ENCODE measurements at regions not wholly inside any gene's neighbourhood (a gene's known extent, or its start where the extent isn't known, plus 50 kb on each side); places are given as distances from the start of the nearest gene placed in this dataset.

DNA sequence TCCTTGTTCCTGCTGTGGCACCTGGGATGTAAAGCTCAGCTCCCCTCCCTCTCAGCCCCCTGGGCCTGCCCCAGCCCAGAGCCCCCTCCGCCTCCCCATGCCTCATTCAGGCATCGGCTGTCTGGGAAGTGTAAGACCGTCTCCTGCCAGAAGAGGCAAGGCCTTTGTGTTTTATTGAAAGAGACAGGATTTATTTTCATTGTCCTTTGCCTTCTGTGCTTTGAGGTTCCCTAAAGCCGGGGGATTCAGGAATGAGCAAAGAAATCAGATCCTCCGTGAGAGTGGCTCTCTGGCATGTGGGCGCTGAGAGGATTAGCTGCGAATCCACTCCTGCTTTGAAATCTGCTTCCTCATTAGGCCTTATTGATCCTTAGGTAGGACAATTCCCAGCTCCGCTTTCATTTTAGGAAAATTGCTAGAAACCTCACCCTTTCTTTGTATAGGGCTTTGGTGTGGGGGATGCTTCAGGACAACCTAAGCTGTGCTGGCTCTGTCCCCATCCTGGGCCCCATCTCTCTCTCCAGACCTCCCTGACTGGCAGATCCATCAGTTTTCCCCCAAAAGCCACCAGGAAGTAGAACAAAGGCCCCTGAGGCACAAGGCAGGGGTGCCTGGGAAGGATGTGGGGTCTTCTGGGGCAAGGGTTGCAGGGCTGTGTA is 211.5 kb upstream of the TNRC6C start:
- intact Hi-C loops (cut with DNase I): no loop called here
- peak in 1 of 10 donors; percentile 25 for DNase-seq

DNA sequence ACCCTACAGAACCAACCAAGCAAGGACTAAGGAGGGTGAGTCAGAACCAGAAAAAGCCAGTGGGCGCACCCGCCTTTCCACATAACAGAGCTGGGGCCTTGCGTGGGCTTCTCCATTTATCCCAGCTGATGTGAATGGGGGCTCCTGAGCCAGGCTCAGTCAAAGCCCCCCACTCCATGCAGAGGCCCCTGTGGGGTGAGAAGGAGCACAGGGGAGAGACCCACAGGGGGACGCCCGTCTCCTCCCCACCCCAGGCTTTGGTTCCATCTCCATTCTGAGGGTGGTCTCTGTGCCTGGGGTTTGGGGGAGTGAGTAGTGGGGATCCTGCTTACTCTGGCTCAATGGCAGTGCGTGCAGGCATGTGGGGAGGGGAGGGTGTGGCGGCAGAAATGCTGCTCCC is 210.1 kb upstream of the TNRC6C start:
- peak in 1 of 10 donors; percentile 32 for DNase-seq
- intact Hi-C loops (cut with DNase I): no loop called here

DNA sequence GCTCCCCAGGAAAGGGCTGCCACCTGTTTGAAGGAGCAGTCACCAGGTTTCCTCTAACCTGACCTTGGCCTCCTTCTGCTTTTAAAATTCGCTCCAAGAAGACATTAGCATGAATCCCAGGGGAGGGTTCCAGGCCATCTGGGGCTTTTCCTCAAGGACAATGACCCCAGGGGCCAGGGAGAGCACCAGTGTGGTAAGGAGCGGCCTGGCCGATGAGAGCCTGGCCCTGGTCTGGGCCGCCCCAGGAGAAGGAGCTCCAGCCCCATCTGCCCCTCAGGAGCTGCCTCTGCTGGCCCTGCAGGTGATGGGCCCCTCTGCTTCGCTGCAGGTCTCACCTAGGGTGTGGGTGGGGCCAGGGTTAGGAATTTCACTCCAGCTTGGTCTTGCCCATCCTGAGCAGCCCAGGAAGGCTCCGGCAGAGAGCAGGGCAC is 209.2 kb upstream of the TNRC6C start:
- intact Hi-C loops (cut with DNase I): no loop called here
- DNase-seq: peak in 1 of 10 donors; percentile 52

DNA sequence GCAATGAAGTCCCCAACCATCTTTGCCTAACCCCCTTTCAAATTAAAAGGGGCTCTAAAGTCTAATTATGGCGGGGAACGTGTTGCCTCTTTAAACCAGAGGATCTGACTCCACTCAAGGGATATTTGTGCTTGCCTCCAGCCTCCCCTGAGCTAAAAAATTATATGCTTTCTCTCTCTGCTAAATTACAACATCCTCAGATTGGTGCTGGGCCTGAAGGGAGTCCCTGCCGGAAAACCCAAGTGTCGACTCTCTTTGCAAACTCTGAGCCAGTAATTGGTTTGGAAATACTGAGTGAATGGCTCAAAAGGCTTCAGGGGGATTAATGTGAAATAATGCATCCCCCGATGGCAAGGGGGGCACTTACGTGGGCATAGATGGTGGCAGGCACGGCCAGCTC is 208.5 kb upstream of the TNRC6C start:
- no peak for DNase-seq
- intact Hi-C loops (cut with DNase I): no loop called here

DNA sequence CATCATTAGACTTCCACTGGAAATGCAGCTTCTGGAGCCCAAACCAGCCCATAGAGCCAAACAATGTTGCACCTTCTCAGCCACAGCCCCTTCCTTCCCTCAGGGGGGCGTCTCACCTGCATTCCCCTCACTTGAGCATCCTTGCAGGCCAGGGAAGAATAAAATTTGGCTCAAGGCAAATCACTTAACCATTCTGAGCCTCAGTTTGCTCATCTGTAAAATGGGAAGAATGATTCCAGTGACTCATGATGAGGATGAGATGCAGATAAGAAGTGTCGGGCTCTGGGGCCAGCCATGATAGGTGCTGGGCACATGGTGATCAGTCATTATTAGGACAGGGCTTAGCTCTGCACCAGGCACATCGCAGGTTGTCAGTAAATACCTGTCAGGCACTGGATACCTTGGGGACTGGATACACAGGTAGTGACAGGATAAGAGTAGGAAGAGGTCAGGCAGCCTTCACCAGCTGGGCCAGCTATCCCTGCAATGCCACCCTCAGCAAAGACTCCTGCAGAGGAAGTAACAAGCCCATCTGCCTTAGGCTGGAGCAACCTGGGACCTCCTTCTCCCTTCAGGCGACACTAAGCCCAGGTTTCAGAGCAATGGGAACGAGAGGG is 208.0 kb upstream of the TNRC6C start:
- intact Hi-C loops (cut with DNase I): no loop called here
- no peak for DNase-seq

DNA sequence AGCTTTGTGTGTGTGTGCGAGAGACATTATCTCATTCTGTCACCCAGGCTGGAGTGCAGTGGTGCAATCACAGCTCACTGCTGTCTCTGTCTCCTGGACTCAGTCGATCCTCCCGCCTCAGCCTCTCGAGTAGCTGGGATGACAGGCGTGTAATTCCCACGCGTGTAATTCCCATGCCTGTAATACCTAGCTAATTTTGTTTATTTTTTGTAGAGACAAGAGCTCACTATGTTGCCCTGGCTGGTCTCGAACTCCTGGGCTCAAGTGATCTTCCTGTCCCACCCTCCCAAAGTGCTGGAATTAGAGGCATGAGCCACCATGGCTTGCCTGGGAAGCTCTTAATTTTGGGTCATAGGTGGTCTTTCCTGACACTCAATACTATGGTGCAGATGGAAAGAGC is 205.3 kb upstream of the TNRC6C start:
- DNase-seq: peak in 1 of 10 donors; percentile 28

DNA sequence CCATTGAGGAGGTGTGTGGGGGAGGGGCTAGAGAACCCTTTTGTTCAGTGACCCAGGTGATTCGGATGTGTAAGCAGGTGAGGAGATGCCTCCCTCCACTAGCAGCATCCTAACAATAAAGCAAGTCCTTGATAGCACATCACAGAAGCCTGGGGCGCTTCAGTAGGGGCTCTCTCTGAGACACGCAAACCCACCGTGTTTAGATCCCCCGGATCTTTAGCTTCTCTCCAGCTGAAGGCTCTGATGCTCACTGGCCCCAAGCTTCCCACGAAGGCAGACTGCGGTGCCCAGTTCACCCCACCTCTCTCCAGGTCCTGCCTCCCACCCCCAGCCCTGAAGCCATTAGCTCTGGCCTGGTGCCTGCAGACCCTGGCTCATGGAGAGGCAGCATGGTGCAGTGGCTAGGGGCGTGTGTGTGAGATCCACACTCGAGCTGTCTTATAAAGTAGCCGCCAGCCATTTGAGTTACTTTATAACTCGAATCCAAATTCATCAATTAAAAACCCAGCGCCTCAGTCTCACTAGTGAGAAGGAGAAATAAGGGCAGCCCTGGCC is 204.7 kb upstream of the TNRC6C start:
- intact Hi-C loops (cut with DNase I): no loop called here
- peak in 1 of 10 donors; percentile 62 for DNase-seq

More for the DNA sequence above, 205.3 kb upstream of the TNRC6C start:
- intact Hi-C loops (cut with DNase I): no loop called here

DNA sequence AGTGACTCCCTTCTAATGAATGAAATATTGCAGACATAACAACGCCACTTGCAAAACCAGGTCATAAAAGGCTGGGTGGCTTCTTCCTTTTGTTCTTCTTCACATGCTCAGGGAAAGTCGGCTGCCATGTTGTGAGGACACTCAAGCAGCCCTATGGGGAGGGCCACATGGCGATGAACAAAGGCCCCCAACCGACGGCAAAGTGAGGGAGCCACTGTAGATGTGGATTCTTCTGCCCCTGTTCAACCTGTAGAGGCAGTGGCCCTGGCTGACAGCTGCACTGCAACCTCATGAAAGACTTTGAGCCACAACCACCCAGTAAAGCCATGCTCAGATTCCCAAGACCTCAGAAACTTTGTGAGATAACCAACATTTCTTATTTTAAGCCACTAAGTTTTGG is 203.5 kb upstream of the TNRC6C start:
- DNase-seq: peak in 1 of 10 donors; percentile 61
- intact Hi-C loops (cut with DNase I): no loop called here

DNA sequence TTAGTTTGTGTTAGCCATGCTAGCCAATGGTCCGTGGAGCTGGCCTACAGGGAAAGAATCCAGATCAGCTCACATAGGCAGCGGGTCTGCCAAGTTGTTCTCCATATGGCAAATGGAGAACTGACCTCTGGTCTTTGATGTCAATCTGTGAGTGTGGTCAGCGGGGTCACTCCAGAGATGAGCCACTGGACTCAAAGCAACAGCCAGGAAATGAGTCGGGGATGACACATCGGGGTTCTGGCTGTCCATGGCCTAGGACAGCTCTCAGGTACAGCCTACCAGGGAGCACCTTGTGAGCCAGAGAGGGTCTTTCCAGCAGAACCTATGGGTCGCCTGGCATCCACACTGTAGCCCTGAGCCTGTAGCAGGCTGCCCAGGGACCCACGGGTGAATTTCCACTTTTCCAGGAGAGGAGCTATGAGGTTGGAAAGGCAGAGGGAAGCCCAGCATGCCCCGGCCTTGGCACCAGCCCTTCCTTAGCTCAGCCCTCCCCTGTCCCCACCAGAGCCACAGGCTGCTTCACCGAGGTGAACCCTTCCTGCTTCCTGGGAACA is 203.0 kb upstream of the TNRC6C start:
- peak in 1 of 10 donors; percentile 24 for DNase-seq
- intact Hi-C loops (cut with DNase I): no loop called here

DNA sequence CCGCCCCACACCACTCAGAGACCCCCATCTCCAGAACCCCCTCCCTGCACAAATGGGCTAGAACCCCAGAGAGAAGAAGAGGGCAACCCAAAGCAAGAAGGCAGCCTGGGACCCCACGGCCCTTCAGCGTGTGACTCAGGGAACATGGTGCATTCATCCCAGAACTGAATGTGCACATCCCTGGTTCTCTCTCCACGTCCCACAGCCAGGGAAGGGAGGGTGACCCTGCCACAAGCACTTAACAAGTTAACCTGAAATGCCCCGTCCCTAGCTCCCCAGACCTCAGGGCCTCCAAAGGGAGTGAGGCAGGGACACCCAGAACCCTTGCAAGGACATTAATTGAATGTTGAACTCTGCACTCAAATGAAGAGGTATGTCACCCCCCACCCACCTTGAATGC is 202.5 kb upstream of the TNRC6C start:
- peak in 1 of 10 donors; percentile 42 for DNase-seq
- intact Hi-C loops (cut with DNase I): no loop called here

DNA sequence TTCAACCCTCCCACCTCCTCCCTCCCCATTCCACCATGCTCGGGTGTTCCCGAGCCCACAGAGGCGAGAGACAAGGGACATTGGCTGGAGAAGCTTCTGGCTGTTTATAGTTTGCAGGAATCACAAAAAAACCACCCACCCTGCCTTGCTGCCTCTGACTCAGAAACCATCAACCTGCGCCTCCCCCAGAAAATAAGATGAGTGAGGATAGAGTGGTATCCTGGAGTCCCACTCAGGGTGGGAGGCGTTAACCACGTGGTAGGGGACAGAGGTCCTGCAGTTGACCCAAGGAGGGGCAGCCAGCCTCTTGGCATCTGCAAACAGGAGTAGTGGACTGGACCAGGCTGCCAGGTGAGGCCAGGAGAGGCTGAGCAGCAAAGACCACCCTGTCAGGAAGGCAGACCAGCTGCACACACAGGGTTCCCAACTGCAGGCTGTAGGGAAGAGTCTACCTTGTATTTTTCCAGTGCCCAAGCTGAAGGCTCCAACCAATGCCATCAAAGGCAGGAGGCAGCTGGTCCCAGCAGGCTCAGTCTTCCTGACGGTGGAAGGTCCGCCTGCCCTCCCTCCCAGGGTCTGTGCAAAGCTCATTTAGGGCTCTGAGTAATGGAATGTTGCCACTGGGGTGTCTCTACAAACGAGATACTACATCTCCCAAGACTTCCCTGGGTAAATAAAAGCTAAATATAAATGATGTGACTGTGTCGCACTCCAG is 201.5 kb upstream of the TNRC6C start:
- intact Hi-C loops (cut with DNase I): no loop called here

DNA sequence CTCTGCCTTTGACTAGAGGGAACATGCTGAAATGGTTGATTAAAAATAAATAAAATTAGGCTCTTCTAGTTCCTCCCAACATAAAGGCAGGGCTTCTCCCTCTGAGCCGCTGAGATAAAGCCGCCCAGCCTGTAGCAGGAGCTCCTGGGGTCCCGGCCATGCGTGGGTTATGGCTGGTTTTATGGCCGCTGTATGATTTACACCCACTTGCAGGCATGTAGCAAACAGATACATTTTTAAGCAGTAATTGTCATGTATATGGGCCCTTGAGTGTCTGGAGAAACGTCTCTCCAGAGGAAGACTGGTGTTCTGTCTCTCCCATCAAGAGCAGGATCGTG is 201.0 kb upstream of the TNRC6C start:
- peak in 1 of 10 donors; percentile 17 for DNase-seq
- intact Hi-C loops (cut with DNase I): no loop called here

More for the DNA sequence above, 201.5 kb upstream of the TNRC6C start:
- peak in 3 of 10 donors; percentile 30 to 62 (median 32) for DNase-seq

DNA sequence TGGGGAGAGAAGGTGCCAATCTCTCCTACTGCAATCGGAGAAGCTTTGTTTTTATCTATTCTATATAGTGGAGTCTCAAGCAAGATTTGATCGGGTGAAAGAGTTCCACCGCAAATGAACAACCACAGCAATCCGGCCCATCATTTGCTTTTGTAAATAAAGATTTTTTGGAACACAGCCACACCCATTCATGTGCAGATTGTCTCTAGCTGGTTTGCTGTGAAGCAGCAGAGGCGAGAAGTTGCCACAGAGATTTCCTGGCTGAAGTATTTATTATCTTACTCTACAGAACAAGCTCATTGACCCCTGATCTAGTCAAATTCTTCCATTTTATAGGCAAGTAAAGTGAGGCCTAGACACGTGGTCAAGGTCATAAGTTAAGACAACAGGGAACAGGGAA is 195.5 kb upstream of the TNRC6C start:
- DNase-seq: peak in 1 of 10 donors; percentile 8
- intact Hi-C loops (cut with DNase I): no loop called here

DNA sequence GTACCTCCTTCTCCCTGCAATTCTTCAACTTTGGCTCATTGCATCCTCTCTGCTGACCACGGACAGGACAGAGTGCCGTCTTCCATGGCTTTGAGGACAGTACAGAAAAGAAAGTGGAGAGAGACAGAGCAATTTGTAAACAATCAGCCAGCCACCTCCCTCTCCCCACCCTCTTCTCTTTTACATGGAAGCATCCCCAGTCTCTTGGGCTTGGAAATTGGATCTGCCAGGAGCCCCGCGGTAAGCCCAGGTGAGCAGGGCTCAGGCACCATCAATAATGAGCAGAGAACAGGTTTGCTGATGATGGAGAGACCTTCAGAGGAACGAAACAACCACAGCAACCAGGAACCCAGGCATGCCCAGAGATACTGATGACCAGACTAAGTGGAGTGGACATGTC is 194.9 kb upstream of the TNRC6C start:
- peak in 2 of 10 donors; percentile 32 to 50 for DNase-seq
- intact Hi-C loops (cut with DNase I): no loop called here

DNA sequence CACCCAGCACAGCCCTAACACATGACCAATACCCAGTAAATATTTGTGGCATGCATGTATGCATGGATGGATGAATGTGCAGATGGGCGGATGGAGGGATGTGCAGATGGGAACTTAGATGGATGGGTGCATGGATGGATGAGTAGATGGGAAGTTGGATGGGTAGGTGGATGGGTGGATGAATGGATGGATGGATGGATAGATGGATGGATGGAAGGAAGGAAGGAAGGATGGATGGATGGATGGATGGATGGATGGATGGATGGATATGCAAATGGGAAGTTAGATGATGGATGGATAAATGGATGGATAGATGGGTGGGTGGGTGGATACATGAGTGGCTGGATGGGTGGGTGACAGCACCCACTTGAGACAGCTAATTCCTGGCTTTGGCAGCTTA is 193.2 kb upstream of the TNRC6C start:
- peak in 1 of 10 donors; percentile 13 for DNase-seq
- intact Hi-C loops (cut with DNase I): no loop called here

DNA sequence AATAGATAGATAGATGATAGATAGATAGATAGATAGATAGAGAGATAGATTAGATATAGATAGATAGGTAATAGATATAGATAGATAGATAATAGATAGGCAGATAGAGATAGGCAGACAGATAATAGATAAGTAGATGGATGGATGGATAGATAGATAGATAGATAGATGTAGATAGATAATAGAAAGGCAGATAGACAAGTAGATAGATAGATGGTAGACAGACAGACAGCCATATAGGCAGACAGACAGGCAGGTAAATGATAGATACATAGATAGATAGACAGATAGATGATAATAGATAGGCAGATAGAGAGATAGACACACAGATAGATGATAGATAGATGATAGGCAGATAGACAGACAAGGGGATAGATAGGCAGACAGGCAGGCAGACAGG is 191.4 kb upstream of the TNRC6C start:
- intact Hi-C loops (cut with DNase I): no loop called here
- no peak for DNase-seq

DNA sequence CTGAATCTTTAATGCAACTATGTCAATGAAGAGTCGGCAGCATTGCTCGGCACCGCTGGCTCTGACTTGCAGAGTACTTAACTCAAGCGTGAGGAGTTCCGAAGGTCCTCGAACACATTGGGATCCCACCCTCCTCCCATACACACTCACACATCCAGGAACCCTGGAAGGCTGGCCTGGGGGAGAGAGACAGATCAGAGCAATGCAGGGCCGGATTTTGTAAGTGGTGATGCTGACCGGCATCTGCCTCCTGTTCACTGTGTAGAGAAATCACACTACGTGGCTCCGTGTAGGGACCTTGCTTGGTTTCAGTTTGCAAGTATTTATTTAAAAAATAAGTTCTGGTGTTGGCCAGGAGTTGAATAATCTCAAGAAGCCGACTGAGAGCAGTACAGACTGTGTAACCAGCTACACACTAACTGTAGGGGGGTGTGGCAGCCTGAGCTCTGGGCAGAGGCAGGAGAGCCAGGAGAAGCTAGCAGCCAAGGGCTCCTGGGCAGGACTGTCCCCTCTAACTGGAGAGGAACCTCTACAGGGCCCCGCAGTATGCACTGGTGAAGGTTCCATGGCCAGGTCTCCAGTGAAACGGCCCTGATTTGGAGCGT is 190.2 kb upstream of the TNRC6C start:
- intact Hi-C loops (cut with DNase I): no loop called here
- peak in 2 of 10 donors; percentile 46 to 59 for DNase-seq

DNA sequence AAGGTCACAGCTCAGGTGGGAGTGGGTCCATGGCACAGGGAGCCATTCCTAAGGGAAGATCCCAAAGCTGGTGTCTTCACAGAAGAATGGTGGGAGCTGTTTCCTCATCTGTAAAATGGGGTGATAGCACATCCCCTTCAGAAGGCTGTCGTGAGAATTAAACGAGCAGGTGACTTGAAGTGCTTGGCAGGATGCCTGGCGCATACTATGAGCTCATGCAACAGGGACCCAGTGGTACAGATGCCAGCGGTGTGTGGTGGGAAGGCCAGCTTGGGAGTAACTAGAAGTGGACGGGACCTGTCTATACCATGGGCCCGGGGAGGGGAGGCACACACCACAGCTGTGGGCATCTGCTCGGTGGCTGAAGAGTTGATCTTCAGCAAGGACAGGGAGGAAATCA is 189.3 kb upstream of the TNRC6C start:
- DNase-seq: peak in 2 of 10 donors; percentile 63 to 84
- intact Hi-C loops (cut with DNase I): no loop called here

DNA sequence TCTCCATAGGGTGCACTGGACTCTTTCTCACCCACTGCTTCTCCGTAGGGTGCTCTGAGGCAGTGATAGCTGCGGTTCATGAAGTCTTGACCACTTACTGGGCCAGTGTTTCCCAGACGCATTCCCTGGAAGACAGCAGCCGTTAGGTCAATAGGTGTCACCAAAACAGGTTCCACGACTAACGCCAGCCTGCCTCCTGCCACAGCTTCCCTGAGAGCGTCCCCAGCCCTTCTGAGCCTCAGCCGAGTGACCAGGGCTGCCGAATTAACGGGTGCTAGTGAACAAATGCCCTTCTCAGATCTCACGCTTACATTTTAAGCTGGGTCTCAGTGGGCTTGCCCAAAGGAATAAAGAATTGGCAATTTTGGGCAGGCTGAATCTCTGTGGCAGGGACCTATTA is 188.7 kb upstream of the TNRC6C start:
- intact Hi-C loops (cut with DNase I): no loop called here
- DNase-seq: peak in 2 of 10 donors; percentile 55 to 65

DNA sequence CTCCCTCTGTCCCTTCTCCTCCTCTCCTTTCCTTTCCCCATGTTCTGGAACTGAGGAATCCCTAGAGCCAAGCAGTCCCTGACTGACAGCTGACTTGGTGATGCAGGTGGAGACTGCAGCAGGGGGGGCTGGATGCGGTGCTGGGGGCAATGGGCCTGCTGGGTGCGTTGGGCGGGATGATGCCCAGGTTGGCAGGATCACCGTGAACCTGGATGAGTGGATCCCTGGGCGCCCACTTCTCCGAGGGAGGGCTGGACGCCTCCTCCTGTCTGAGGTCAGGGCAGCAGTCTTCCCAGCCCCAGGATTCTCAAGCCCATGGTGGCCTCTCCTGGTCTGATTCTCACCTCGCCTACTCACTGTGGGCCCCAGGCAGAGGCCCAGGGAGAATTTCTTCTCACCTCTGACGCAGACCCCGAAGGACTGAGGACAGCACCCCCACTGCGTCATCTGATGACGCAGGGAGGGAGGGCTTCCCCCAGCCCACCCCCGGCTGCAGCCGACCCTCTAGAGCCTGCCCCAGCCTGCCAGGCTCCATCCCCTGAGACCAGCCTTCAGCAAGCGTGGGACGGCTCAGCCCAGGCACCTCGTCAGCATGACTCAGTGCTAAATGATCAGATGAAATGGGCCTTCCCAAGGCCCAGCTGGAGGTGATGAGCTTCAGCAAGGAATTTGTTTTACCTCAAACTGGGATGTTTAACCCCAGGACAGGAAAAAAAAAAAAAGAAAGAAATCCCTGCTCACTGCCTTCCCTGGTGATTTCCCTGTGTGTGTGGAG is 188.0 kb upstream of the TNRC6C start:
- intact Hi-C loops (cut with DNase I): no loop called here

More for the DNA sequence above, 188.0 kb upstream of the TNRC6C start:
- peak in 2 of 10 donors; percentile 48 to 67 for DNase-seq
